ENCODE measurements at regions not wholly inside any gene's neighbourhood (a gene's known extent, or its start where the extent isn't known, plus 50 kb on each side); places are given as distances from the start of the nearest gene placed in this dataset.

DNA sequence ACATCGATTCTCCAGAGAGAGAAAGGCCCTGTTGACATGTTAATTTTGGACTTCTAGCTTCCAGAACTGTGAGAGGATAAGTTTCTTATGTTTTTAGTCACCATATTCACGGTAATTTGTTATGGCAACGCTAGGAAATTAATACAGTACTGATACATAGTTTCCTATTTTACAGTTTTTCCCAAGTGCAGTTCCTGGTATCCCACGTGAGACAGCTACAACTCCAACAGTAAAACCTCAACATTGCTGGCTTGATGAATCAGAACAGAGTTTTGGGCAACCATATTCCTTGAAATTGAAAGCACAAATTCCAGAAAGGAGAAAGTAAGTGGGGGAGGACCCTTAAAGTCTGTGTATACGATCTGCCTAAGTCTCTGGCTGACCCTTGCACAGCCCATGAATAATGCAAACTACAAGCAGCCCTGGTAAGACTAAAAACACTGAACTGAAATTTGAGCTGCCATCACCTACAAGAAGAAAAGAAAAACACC, 505.1 kb upstream of the NRSN1 start:
- Histone ChIP-seq H3K27ac (no peak overlapping the region), H3K27me3 (no peaks in the 10 kb centered on the region), H3K9me3 (replicated peaks in 1 of 3) (no peaks in the 10 kb centered on the region), H3K36me3 (replicated peaks in 1 of 2) (no peaks in the 10 kb centered on the region), H3K4me1 (replicated peaks in 1 of 2) (no peaks in the 10 kb centered on the region), H3K4me3 (no peak overlapping the region)
- TF ChIP-seq, protein P1, sequence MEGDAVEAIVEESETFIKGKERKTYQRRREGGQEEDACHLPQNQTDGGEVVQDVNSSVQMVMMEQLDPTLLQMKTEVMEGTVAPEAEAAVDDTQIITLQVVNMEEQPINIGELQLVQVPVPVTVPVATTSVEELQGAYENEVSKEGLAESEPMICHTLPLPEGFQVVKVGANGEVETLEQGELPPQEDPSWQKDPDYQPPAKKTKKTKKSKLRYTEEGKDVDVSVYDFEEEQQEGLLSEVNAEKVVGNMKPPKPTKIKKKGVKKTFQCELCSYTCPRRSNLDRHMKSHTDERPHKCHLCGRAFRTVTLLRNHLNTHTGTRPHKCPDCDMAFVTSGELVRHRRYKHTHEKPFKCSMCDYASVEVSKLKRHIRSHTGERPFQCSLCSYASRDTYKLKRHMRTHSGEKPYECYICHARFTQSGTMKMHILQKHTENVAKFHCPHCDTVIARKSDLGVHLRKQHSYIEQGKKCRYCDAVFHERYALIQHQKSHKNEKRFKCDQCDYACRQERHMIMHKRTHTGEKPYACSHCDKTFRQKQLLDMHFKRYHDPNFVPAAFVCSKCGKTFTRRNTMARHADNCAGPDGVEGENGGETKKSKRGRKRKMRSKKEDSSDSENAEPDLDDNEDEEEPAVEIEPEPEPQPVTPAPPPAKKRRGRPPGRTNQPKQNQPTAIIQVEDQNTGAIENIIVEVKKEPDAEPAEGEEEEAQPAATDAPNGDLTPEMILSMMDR (IDR thresholded peaks at IDR 0.05): no peak
- TF ChIP-seq POLR2A (IDR thresholded peaks at IDR 0.05): no peak
- intact Hi-C loops (cut with DNase I): no loop called here
- no peak for DNase-seq
- WGBS, 4 donors: 54 to 60% (median 57%) methylated on average over 5 of the region's 5 CpGs

DNA sequence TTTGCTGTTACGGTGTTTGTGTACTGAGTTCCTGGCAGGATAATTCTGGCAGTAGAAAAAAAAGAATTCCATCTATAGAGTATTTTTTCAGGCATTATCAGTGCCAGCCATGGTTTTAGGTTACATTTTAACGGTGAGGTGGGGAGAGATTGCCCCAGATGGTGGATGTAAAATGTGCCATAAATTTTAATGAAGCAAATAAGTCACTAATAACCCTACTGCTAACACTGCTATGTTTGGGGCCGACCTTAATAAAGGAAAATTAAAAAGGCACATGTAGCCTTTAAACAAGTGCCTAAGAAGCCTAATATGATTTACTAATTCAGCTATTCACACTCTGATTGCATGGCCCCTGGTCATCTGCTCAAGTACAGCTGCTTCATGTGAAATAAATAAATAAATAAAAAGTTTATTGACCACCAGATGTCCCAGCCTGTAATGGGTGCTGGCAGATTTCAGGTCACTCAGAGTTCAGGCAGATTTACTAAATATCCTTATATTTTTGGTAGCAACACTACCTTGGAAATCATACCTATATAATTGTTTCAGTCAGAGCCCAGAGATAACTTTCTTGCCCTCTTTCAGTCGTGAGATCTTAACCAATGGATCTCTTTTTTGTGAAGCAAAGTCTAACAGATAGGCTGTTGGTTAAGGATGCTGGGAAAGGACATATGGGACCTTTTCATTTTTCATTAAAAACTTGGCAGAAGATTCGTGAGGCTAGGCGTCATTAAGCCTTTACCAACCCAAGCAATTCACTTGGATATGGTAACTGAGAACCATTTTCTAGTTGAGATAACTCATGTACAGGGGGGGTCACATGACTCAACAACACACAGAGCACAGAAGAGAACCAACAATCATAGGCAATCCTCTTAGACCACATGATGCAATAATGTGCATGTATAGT, 495.0 kb upstream of the NRSN1 start:
- Histone ChIP-seq H3K36me3 (replicated peaks in 1 of 2) (no peaks in the 10 kb centered on the region), H3K27ac (no peak overlapping the region), H3K4me1 (replicated peaks in 1 of 2) (no peaks in the 10 kb centered on the region), H3K9me3 (replicated peaks in 1 of 3) (no peaks in the 10 kb centered on the region), H3K27me3 (no peaks in the 10 kb centered on the region), H3K4me3 (no peak overlapping the region)
- no peak for DNase-seq
- TF ChIP-seq, protein P1 (IDR thresholded peaks at IDR 0.05): no peak
- TF ChIP-seq POLR2A (IDR thresholded peaks at IDR 0.05): no peak
- 62 to 72% (median 66%) methylated on average over 6 of the region's 6 CpGs for WGBS, 4 donors
- intact Hi-C loops (cut with DNase I): no loop called here

DNA sequence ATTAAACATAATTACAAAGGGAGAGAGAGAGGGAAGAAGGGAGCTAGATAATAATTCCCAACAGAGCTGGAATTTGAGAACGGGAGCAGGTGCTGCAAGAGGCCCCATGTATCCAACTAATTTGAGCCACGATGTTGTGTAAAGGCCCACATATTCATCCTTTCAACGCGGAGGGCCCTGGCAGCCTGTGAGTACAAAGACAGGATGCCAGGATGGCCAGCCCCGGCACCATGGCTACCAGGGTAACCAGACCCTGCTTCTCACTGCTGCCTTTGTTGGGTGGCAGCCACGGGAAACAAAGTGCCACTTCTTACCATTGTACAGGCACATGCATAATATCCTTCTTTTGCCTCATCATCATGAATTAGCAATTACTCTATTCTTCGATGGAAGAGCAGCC, 492.0 kb upstream of the NRSN1 start:
- Histone ChIP-seq H3K27me3 (no peaks in the 10 kb centered on the region), H3K4me1 (replicated peaks in 1 of 2) (no peaks in the 10 kb centered on the region), H3K9me3 (replicated peaks in 1 of 3) (no peaks in the 10 kb centered on the region), H3K4me3 (no peak overlapping the region), H3K36me3 (replicated peaks in 1 of 2) (no peaks in the 10 kb centered on the region), H3K27ac (no peak overlapping the region)
- intact Hi-C loops (cut with DNase I): no loop called here
- WGBS, 4 donors: 80 to 86% (median 83%) methylated on average over 7 of the region's 7 CpGs
- no peak for DNase-seq
- no peak for TF ChIP-seq POLR2A (IDR thresholded peaks at IDR 0.05)
- TF ChIP-seq, protein P1 (IDR thresholded peaks at IDR 0.05): no peak

DNA sequence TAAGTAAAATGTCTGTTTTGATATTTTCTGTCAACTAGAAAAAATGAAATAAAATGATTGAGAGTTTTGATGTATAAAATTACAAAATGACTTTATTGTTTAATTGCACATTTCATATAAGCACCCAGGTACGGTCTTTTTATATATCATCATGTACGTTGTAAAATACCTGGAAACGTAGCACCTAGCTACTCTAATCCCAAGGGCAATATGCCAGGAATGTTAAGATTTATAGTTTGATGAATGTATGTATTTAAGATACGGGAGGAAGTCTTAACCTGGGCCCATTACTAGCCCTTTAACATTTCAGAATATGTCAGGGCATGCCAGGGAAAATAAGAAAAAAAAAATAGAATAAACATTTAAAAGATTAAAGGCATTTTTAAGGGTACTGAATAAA, 490.9 kb upstream of the NRSN1 start:
- Histone ChIP-seq H3K9me3 (replicated peaks in 1 of 3) (no peaks in the 10 kb centered on the region), H3K27me3 (no peaks in the 10 kb centered on the region), H3K4me1 (replicated peaks in 1 of 2) (no peaks in the 10 kb centered on the region), H3K27ac (no peak overlapping the region), H3K4me3 (no peak overlapping the region), H3K36me3 (replicated peaks in 1 of 2) (no peaks in the 10 kb centered on the region)
- DNase-seq: no peak
- intact Hi-C loops (cut with DNase I): no loop called here
- TF ChIP-seq POLR2A (IDR thresholded peaks at IDR 0.05): no peak
- WGBS, 4 donors: 69 to 79% (median 76%) methylated on average over 4 of the region's 4 CpGs

DNA sequence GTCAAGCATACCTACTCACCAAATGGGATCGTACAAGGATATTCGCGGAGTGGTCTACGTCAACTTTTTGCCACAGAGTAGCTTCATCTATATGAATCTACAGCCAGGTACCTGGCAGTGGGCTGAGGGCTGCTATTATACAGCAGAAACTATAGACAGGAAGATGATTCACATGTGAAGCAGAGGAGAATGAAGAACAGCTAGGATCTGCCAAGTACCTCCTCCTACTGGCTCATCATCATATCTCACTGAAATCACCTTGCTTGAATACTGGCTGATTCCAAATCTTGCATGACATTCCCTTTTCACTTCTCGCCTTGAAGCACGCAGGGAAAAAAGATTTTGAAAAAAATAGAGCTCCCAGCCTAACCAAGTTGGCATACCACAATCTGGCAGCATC, 488.7 kb upstream of the NRSN1 start:
- TF ChIP-seq, protein P1 (IDR thresholded peaks at IDR 0.05): no peak
- TF ChIP-seq POLR2A (IDR thresholded peaks at IDR 0.05): no peak
- intact Hi-C loops (cut with DNase I): no loop called here
- Histone ChIP-seq H3K9me3 (replicated peaks in 1 of 3) (no peaks in the 10 kb centered on the region), H3K4me1 (replicated peaks in 1 of 2) (no peaks in the 10 kb centered on the region), H3K36me3 (replicated peaks in 1 of 2) (no peaks in the 10 kb centered on the region), H3K27me3 (no peaks in the 10 kb centered on the region), H3K4me3 (no peak overlapping the region), H3K27ac (no peak overlapping the region)
- DNase-seq: no peak
- WGBS, 4 donors: 82 to 89% (median 85%) methylated on average over 6 of the region's 6 CpGs
